H1 (cell line): ENCODE measurements at regions not wholly inside any gene's neighbourhood (a gene's known extent, or its start where the extent isn't known, plus 50 kb on each side); places are given as distances from the start of the nearest gene placed in this dataset.

Source experiments
- CTCF ChIA-PET: fragments of 300-600 bp; sonication (Branson Sonifier 250); formaldehyde crosslinking; loops from one replicate; lab custom pipeline; 2021; ENCODE audit not compliant: partially characterized antibody; lab: Charles Lee
- POLR2A ChIA-PET: fragments of 300-600 bp; sonication (Branson Sonifier 250); formaldehyde crosslinking; loops from one replicate; lab custom pipeline; 2021; ENCODE audit warnings: inconsistent platforms; ENCODE audit not compliant: partially characterized antibody; lab: Charles Lee
- DNase-seq, 2 experiments: peaks; one replicate each; pipeline versions ENCODE4 v3.0.0 to v3.0.0-alpha.2; 2010 to 2022; ENCODE audit warnings: low spot score in 2 of 2, low read depth in 1 of 2, mixed read lengths in 1 of 2
- FAIRE-seq: peaks from 2 replicates; lab custom pipeline; 2011; peaks lifted over from hg19 to GRCh38; lab: Jason Lieb, UNC
- H2AFZ ChIP-seq: 2 replicates; pipeline ENCODE4 v1.8.1; 2012; ENCODE audit warnings: low read length, inconsistent platforms
- H2AK5ac ChIP-seq: 2 replicates; pipeline ENCODE4 v1.6.1; 2013; ENCODE audit warnings: low read depth, low read length
- H2BK120ac ChIP-seq: replicated peaks from 2 replicates; pipeline ENCODE3; 2013; ENCODE audit warnings: low read depth, low read length, inconsistent platforms
- H2BK12ac ChIP-seq: 2 replicates; pipeline ENCODE4 v1.6.1; 2013; ENCODE audit warnings: low read depth, low read length
- H2BK15ac ChIP-seq: 2 replicates; pipeline ENCODE4 v1.6.1; 2013; ENCODE audit warnings: low read length
- H2BK20ac ChIP-seq: 2 replicates; pipeline ENCODE4 v1.6.1; 2013; ENCODE audit warnings: low read length
- H2BK5ac ChIP-seq: 2 replicates; pipeline ENCODE4 v1.6.1; 2013; ENCODE audit warnings: low read depth, low read length
- H3K14ac ChIP-seq: 2 replicates; pipeline ENCODE4 v1.6.1; 2013; ENCODE audit warnings: inconsistent platforms; ENCODE audit not compliant: insufficient read length
- H3K18ac ChIP-seq: 2 replicates; pipeline ENCODE4 v1.6.1; 2013; ENCODE audit warnings: low read length; ENCODE audit errors: extremely low read depth
- H3K23ac ChIP-seq: 2 replicates; pipeline ENCODE4 v1.6.1; 2013; ENCODE audit warnings: inconsistent platforms; ENCODE audit not compliant: insufficient read length
- H3K23me2 ChIP-seq: 2 replicates; pipeline ENCODE4 v1.6.1; 2013; ENCODE audit warnings: low read depth, low read length
- H3K27ac ChIP-seq: 2 replicates; pipeline ENCODE4 v1.6.1; 2011; ENCODE audit warnings: low read depth, low read length, inconsistent platforms
- H3K27me3 ChIP-seq, 4 experiments: replicated peaks in 1 of 4; 1 replicate in 1 of 4; 2 replicates in 3 of 4; pipeline versions ENCODE4 v1.6.1 to v1.8.1; 2011 to 2013; ENCODE audit warnings: low read length in 3 of 4, mild to moderate bottlenecking in 3 of 4, inconsistent platforms in 2 of 4, mixed read lengths in 2 of 4, moderate library complexity in 1 of 4; ENCODE audit not compliant: control insufficient read depth in 3 of 4, insufficient read depth in 3 of 4; ENCODE audit errors: extremely low read depth in 1 of 4
- H3K36me3 ChIP-seq, 4 experiments: 2 replicates each; pipeline versions ENCODE4 v1.6.1 to v1.8.1; 2011 to 2013; ENCODE audit warnings: mild to moderate bottlenecking in 4 of 4, low read length in 3 of 4, moderate library complexity in 2 of 4, control low read depth in 1 of 4, inconsistent platforms in 1 of 4; ENCODE audit not compliant: insufficient read depth in 4 of 4, control insufficient read depth in 2 of 4
- H3K4ac ChIP-seq: replicated peaks from 2 replicates; pipeline ENCODE3; 2013; ENCODE audit warnings: low read length, low read depth, mixed read lengths, inconsistent platforms; ENCODE audit not compliant: insufficient read length
- H3K4me1 ChIP-seq, 4 experiments: replicated peaks in 1 of 4; 1 replicate in 1 of 4; 2 replicates in 3 of 4; pipeline versions ENCODE4 v1.6.1 to v1.8.1; 2011 to 2013; ENCODE audit warnings: low read length in 3 of 4, inconsistent platforms in 2 of 4, mixed read lengths in 1 of 4; ENCODE audit not compliant: insufficient read depth in 4 of 4, control insufficient read depth in 3 of 4
- H3K4me2 ChIP-seq, 2 experiments: 2 replicates each; pipeline versions ENCODE4 v1.6.1 to v1.8.1; 2011 to 2013; ENCODE audit warnings: low read depth in 2 of 2, low read length in 2 of 2, control low read depth in 1 of 2, inconsistent platforms in 1 of 2, mild to moderate bottlenecking in 1 of 2; ENCODE audit not compliant: insufficient read depth in 1 of 2
- H3K4me3 ChIP-seq, 4 experiments: fragments of 200-600, 300-600 bp in 1 of 4; sonication (generic), shearing (Covaris generic), sonication (Bioruptor Twin) in 1 of 4; 2 replicates each; pipeline versions ENCODE4 v1.5.1 to v1.8.1; 2011 to 2016; ENCODE audit warnings: low read length in 4 of 4, low read depth in 3 of 4, control low read depth in 2 of 4, inconsistent platforms in 2 of 4, mild to moderate bottlenecking in 2 of 4, mixed read lengths in 1 of 4, moderate library complexity in 1 of 4; ENCODE audit not compliant: insufficient read depth in 2 of 4; ENCODE audit errors: extremely low read depth in 1 of 4
- H3K56ac ChIP-seq: replicated peaks from 2 replicates; pipeline ENCODE3; 2013; ENCODE audit warnings: low read depth, mild to moderate bottlenecking, mixed read lengths, low read length, inconsistent platforms; ENCODE audit not compliant: insufficient read length
- H3K79me1 ChIP-seq: 2 replicates; pipeline ENCODE4 v1.6.1; 2013; ENCODE audit warnings: low read depth, low read length, control low read depth
- H3K79me2 ChIP-seq, 2 experiments: 2 replicates each; pipeline versions ENCODE4 v1.6.1 to v1.8.1; 2012 to 2013; ENCODE audit warnings: low read length in 2 of 2, mild to moderate bottlenecking in 2 of 2, inconsistent platforms in 1 of 2; ENCODE audit not compliant: insufficient read depth in 2 of 2, control insufficient read depth in 1 of 2
- H3K9ac ChIP-seq, 4 experiments: replicated peaks in 1 of 4; 1 replicate in 1 of 4; 2 replicates in 3 of 4; pipeline versions ENCODE4 v1.6.1 to v1.8.1; 2011 to 2013; ENCODE audit warnings: low read depth in 3 of 4, low read length in 3 of 4, control low read depth in 2 of 4, mild to moderate bottlenecking in 2 of 4, moderate library complexity in 2 of 4, inconsistent platforms in 1 of 4; ENCODE audit errors: extremely low read depth in 1 of 4
- H3K9me3 ChIP-seq, 2 experiments: 2 replicates each; pipeline versions ENCODE4 v1.6.1 to v1.8.1; 2012 to 2013; ENCODE audit warnings: mild to moderate bottlenecking in 2 of 2, moderate library complexity in 2 of 2, control low read depth in 1 of 2, inconsistent platforms in 1 of 2, low read depth in 1 of 2, low read length in 1 of 2, mixed read lengths in 1 of 2; ENCODE audit not compliant: insufficient read depth in 2 of 2
- H4K20me1 ChIP-seq, 2 experiments: replicated peaks in 1 of 2; 2 replicates each; pipeline versions ENCODE3 to v1.8.1; 2011 to 2013; ENCODE audit warnings: inconsistent platforms in 2 of 2, low read length in 2 of 2, mild to moderate bottlenecking in 1 of 2; ENCODE audit not compliant: insufficient read depth in 2 of 2, control insufficient read depth in 1 of 2
- H4K5ac ChIP-seq: 2 replicates; pipeline ENCODE4 v1.6.1; 2013; ENCODE audit warnings: low read length, low read depth, mixed read lengths, inconsistent platforms; ENCODE audit not compliant: insufficient read length
- H4K8ac ChIP-seq: 2 replicates; pipeline ENCODE4 v1.8.0; 2013; ENCODE audit warnings: mild to moderate bottlenecking, moderate library complexity, low read length, inconsistent platforms; ENCODE audit not compliant: insufficient read depth; ENCODE audit errors: extremely low read depth
- H4K91ac ChIP-seq: replicated peaks from 2 replicates; pipeline ENCODE3; 2013; ENCODE audit warnings: low read length, mixed read lengths, inconsistent platforms; ENCODE audit not compliant: insufficient read length
- ATF3 ChIP-seq: IDR thresholded peaks from 2 replicates; pipeline ENCODE4 v1.6.1; 2011; ENCODE audit warnings: low read depth, mild to moderate bottlenecking, low read length; ENCODE audit not compliant: insufficient read depth
- BCL11A ChIP-seq, 2 experiments: IDR thresholded peaks; one replicate each; pipeline ENCODE4 v1.6.1; 2011; ENCODE audit warnings: low read depth in 2 of 2, low read length in 2 of 2, mild to moderate bottlenecking in 2 of 2
- BRCA1 ChIP-seq: IDR thresholded peaks from 2 replicates; pipeline ENCODE4 v1.6.1; 2012; ENCODE audit warnings: low read depth, low read length, improper control_type of control experiment
- HDAC6 ChIP-seq: IDR thresholded peaks from one replicate; pipeline ENCODE4 v1.7.1; 2012; ENCODE audit warnings: low read depth, mild to moderate bottlenecking, inconsistent platforms, low read length, moderate library complexity
- MAX ChIP-seq: IDR thresholded peaks from 2 replicates; pipeline ENCODE4 v1.6.1; 2012; ENCODE audit warnings: inconsistent platforms
- SIX5 ChIP-seq: IDR thresholded peaks from 2 replicates; pipeline ENCODE4 v1.6.1; 2011; ENCODE audit warnings: mild to moderate bottlenecking, low read depth, low read length
- WGBS, 2 experiments: shearing (Covaris generic) in 1 of 2; methylation state at CpG; one replicate each; pipeline versions ENCODE4 v1.1.6 to v1.1.7; 2013 to 2015; ENCODE audit warnings: low lambda C conversion rate in 2 of 2, mixed read lengths in 2 of 2, inconsistent platforms in 1 of 2, low coverage in 1 of 2, missing lambda C conversion rate in 1 of 2; ENCODE audit not compliant: insufficient replicate concordance in 2 of 2, insufficient coverage in 1 of 2, insufficient read length in 1 of 2; ENCODE audit errors: extremely low coverage in 1 of 2, missing lambda C conversion rate in 1 of 2; 5-methylcytosine and 5-hydroxymethylcytosine counted together
- TF ChIP-seq, protein P1 (sequence below): IDR thresholded peaks from 2 replicates; pipeline ENCODE4 v1.6.1; 2011; ENCODE audit warnings: low read length, improper control_type of control experiment

DNA sequence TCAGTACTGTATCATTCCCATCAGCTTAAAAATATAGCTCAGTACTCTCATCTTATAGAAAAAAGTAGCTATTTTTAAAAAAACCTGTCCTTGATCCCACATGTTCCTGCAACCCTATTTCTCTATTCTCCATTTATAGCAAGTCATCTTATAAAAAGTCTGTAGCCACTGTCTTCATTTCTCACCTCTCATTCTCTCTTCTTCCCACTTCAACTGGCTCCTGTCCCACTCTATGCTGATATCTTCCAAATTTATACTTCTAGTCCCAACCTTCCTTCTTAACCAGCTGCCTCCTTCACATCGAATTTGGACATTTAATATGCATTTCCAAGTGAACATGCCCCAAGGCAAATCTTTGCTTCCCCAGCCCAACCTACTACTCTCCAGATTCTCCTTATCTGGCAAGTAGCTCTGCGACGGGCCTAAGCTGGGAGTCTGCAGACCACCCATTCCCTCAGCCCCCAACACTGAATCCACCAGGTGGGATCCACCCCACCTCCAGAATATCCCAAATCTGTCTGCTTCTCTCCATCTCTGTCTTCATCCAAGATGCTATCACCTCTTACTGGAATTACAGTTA, 52.0 kb upstream of the TANC2 start:
- ChIA-PET CTCF (no interaction called here), POLR2A (interaction anchor here (0.9 kb wide), 1 partner anchor 11 kb away, joined by 3 read pairs; no protein-coding TSS in a partner anchor)
- TF ChIP-seq SIX5 (no peak), BRCA1 (no peak), BCL11A (IDR thresholded peaks at IDR 0.05; ENCODE audit: low read depth in 2 of 2, low read length in 2 of 2) (no peak), ATF3 (no peak), MAX (no peak), HDAC6 (no peak)
- TF ChIP-seq, protein P1, sequence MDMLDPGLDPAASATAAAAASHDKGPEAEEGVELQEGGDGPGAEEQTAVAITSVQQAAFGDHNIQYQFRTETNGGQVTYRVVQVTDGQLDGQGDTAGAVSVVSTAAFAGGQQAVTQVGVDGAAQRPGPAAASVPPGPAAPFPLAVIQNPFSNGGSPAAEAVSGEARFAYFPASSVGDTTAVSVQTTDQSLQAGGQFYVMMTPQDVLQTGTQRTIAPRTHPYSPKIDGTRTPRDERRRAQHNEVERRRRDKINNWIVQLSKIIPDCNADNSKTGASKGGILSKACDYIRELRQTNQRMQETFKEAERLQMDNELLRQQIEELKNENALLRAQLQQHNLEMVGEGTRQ = no peak

More for the DNA sequence above, 52.0 kb upstream of the TANC2 start:
- H3K4me2 ChIP-seq = no peak overlapping the region
- no peak overlapping the region for H2BK15ac ChIP-seq
- H2AFZ ChIP-seq = no peak overlapping the region
- H2BK5ac ChIP-seq = no peak overlapping the region
- H3K14ac ChIP-seq = no peak overlapping the region
- FAIRE-seq (no peak), DNase-seq (no peak)
- no peak overlapping the region for H3K9ac ChIP-seq
- no peaks in the 10 kb centered on the region for H3K36me3 ChIP-seq
- H3K23ac ChIP-seq = no peak overlapping the region
- H4K91ac ChIP-seq = no peak overlapping the region
- H4K20me1 ChIP-seq = no peaks in the 10 kb centered on the region
- no peak overlapping the region for H3K4me3 ChIP-seq
- H3K27me3 ChIP-seq = no peaks in the 10 kb centered on the region
- no peak overlapping the region for H2BK20ac ChIP-seq
- H3K23me2 ChIP-seq = no peaks in the 10 kb centered on the region
- H3K4ac ChIP-seq = no peak overlapping the region
- no peak overlapping the region for H3K27ac ChIP-seq
- no peak overlapping the region for H3K56ac ChIP-seq
- no peak overlapping the region for H2AK5ac ChIP-seq
- 88% methylated on average over 3 of the region's 3 CpGs; no CpG with 5 or more reads in 1 of the 2 experiments for WGBS, 2 experiments
- no peak overlapping the region for H2BK120ac ChIP-seq
- H3K4me1 ChIP-seq = no peaks in the 10 kb centered on the region
- no peak overlapping the region for H4K8ac ChIP-seq
- no peak overlapping the region for H2BK12ac ChIP-seq
- no peaks in the 10 kb centered on the region for H3K79me2 ChIP-seq
- no peak overlapping the region for H4K5ac ChIP-seq
- H3K9me3 ChIP-seq = no peaks in the 10 kb centered on the region; a peak in 1 of 4 replicates
- no peak overlapping the region for H3K18ac ChIP-seq
- H3K79me1 ChIP-seq = no peaks in the 10 kb centered on the region
